Fibroblast of the aortic adventitia (primary cell): ENCODE measurements at regions not wholly inside any gene's neighbourhood (a gene's known extent, or its start where the extent isn't known, plus 50 kb on each side); places are given as distances from the start of the nearest gene placed in this dataset.

Experiments
- DNase-seq: peaks from one replicate; pipeline ENCODE4 v3.0.0-alpha.2; 2010; ENCODE audit warnings: low read depth
- H3K4me3 ChIP-seq: 2 replicates; pipeline ENCODE4 v1.5.1; 2011; ENCODE audit warnings: low read depth, mild to moderate bottlenecking, control low read depth, low read length, moderate library complexity
- TF ChIP-seq, protein P1 (sequence below): IDR thresholded peaks from 2 replicates; pipeline ENCODE4 v1.5.1; 2011; ENCODE audit warnings: mild to moderate bottlenecking, low read length, control low read depth, inconsistent platforms; ENCODE audit not compliant: insufficient read depth

DNA sequence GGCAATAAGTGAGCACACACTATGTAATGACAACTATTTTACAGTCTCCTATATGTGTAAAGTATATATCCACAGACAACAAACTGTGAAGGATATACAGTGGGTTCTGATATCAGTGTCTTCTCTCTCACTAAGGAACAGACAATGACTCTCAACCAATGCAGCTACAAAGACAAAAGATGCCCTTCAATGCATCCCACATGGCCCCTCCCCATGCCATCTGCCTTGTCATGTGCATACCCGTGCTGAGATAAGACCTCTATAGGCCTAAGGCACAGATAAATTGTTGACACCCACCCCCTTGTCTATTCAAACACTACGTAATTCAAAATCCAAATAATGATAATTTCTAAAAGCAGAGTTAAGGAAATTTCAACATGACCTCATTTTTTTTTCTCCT is 1123.5 kb upstream of the MAP3K7 start:
- no peak for DNase-seq
- TF ChIP-seq, protein P1, sequence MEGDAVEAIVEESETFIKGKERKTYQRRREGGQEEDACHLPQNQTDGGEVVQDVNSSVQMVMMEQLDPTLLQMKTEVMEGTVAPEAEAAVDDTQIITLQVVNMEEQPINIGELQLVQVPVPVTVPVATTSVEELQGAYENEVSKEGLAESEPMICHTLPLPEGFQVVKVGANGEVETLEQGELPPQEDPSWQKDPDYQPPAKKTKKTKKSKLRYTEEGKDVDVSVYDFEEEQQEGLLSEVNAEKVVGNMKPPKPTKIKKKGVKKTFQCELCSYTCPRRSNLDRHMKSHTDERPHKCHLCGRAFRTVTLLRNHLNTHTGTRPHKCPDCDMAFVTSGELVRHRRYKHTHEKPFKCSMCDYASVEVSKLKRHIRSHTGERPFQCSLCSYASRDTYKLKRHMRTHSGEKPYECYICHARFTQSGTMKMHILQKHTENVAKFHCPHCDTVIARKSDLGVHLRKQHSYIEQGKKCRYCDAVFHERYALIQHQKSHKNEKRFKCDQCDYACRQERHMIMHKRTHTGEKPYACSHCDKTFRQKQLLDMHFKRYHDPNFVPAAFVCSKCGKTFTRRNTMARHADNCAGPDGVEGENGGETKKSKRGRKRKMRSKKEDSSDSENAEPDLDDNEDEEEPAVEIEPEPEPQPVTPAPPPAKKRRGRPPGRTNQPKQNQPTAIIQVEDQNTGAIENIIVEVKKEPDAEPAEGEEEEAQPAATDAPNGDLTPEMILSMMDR, result no peak
- no peak overlapping the region for H3K4me3 ChIP-seq

DNA sequence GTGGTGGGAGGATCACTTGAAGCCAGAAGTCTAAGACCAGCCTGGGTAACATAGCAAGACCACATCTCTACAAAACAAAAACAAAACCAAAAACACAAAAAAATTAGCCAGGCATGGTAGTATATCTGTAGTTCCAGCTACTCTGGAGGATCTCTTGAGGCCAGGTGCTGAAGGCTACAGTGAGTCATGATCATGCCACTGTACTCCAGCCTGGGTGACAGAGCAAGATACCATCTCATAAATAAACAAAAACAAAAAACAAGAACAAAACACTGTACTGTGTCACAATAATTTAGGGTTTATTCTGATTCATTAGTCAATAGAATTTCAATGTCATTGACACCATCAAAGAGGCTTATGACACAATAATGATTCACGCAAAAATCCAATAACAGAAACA is 1121.7 kb upstream of the MAP3K7 start:
- no peak for DNase-seq
- no peak overlapping the region for H3K4me3 ChIP-seq
- TF ChIP-seq, protein P1, result no peak

DNA sequence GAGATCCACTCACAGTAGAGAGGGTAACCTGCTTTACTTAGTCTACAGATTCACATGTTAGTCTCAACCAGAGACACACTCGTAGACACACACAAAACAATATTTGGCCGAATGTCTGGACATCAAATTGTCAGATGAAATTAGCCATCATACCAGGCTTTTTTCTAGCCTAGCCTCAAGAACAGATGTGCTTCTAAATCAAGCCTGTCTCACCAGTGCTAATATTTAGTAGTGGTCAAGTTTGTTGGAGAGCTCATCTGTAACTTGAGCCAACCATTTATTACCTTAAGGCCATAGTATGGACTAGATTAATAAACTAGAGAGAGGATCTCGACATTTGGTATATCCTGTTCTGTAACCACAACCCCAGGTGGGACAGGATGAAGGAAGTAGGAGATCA is 1118.8 kb upstream of the MAP3K7 start:
- TF ChIP-seq, protein P1, result no peak
- DNase-seq, result no peak
- no peak overlapping the region for H3K4me3 ChIP-seq

DNA sequence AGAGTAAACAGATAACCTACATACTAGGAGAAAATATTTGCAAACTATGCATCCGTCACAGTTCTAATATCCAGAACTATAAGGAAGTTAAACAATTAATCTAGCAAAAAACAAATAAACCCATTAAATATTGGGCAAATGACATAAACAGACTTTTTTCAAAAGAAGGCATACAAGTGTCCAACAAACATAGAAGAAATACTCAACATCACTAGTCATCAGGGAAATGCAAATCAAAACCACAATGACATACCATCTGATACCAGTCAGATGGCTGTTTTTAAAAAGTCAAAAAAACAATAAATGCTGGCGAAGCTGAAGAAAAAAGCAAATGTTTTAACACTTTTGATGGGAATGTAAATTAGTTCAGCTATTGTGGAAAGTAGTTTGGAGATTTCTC is 1117.7 kb upstream of the MAP3K7 start:
- DNase-seq, result no peak
- no peak overlapping the region for H3K4me3 ChIP-seq
- TF ChIP-seq, protein P1, result no peak

DNA sequence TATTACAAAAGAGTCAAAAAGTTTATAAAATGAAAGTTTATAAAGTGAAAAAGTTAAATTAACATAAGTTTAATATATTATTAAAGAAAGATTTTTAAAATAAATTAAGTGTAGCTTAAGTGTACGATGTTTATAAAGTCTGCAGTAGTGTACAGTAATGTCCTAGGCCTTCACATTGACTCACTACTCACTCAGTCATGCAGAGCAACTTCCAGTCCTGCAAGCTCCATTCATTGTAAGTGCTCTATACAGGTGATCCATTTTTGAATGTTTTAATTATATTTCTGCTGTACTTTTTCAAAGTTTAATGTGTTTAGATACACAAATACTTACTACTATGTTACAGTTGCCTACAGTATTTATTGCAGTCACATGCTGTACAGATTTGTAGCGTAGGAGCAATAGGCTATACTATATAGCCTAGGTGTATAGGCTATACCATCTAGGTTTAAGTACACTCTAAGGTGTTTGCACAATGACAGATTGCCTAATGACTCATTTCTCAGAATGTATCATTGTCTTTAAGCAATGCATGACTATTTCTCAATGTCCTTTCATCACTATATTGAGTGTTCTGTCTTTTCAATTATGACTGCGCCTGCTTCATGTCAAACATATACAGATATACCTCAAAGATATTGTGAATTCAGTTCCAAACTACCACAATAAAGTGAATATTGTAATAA is 1110.3 kb upstream of the MAP3K7 start:
- no peak overlapping the region for H3K4me3 ChIP-seq
- TF ChIP-seq, protein P1, result no peak

DNA sequence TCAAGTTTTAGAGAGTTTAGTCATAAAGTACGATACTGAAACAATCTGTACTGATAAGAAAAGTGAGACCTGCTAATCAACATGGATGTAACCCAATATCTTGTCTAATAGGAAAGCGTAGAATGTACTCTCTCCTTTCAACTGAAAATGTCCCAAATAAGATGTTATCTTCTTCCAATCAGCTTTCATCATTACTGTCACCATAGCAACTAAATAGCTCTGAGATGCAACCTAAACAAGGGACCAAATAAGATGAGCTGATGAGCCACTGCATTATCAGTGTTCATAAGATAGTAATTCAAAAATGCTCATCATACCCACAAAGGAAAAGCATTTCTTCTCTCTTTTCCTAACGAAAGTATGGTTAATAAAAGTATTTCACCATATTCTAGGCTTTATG is 1108.3 kb upstream of the MAP3K7 start:
- H3K4me3 ChIP-seq, result no peak overlapping the region
- TF ChIP-seq, protein P1, result no peak
- no peak for DNase-seq

More for the DNA sequence above, 1110.3 kb upstream of the MAP3K7 start:
- DNase-seq, result no peak

DNA sequence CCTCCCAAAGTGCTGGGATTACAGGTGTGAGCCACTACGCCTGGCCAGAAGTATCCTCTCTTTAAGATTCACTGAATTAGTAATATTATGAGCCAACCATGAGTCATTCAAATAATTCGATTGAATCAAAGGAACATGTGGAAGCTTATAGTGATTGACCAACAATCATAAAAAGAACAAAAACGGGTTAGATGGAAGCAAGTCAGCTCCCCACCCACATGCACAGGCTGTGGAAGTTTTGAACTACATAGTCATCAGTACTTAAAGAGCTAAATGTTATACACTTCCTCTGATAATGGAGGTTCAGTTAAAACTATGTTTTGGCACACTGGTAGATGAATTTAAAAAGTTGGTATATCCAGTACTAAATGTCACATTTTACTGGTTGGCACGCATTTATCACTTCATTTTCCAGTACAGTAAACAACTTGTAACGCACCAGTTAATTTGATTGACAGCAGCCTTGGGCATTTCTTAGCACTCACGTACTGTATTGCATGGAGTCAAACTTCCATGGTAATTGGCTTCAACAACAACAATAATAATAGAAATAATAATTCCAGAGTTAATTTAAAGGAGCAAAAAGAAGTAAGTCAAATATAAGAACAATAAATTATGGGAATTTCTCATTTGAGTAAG is 1107.3 kb upstream of the MAP3K7 start:
- TF ChIP-seq, protein P1, result no peak
- H3K4me3 ChIP-seq, result no peak overlapping the region
- no peak for DNase-seq
